Frontal cortex (tissue), 3 donors: ENCODE measurements at regions not wholly inside any gene's neighbourhood (a gene's known extent, or its start where the extent isn't known, plus 50 kb on each side); places are given as distances from the start of the nearest gene placed in this dataset.
A peak's percentile ranks its signal among the peaks of the same experiment; 100 is the strongest.

Experiments
- DNase-seq, 2 donors: peaks; one replicate each; pipeline ENCODE4 v3.0.0; 2012; ENCODE audit warnings: low spot score in 2 of 2
- FAIRE-seq: peaks from 2 replicates; lab custom pipeline; 2012; peaks lifted over from hg19 to GRCh38; lab: Jason Lieb, UNC
- donor health status: control.
- donor health status: control.
- donor health status: control.

- no peak for DNase-seq
- FAIRE-seq, result no peak
These were observed 156.9 kb downstream of the USP12 start for GRCh38 chr13:27014406-27015359.

DNA sequence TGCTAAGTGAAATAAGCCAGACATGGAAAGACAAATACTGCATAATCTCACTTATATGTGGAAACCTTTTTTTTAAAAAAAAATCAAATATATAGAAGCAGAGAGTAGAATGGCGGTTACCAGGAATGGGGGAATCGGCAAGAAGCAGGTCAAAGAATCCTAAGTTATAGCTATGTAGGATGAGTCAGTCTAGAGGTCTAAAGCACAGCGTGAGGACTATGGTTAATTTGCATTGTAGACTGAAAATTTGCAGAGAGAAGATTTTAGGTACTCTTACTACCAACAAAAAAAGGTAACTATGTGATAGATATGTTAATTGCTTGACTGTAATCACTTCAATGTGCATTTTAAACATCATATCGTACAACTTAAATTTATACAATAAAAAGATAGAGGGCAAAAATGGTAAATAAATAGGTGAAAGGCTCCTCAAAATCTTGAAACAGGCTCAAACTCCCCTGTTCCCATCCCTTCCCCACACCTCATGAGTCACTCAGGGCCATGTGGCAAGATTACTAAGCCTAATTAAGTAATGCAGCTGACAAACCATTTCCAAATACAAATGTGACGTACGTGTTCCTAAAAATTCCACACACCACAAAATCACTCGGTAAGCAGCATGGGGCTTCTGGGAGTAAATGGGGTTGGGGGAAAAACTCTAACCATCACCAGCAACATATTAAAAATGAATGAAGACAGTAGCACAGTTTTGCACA is 159.0 kb downstream of the USP12 start:
- FAIRE-seq, result no peak
- DNase-seq, result no peak

GRCh38 chr13:27011661-27012060 is 159.9 kb downstream of the USP12 start:
- FAIRE-seq, result no peak
- no peak for DNase-seq

GRCh38 chr13:27008733-27009132 is 162.9 kb downstream of the USP12 start:
- no peak for FAIRE-seq
- DNase-seq, result no peak

GRCh38 chr13:27007166-27007565 is 164.4 kb downstream of the USP12 start:
- no peak for DNase-seq

GRCh38 chr13:27006519-27007161 is 165.0 kb downstream of the USP12 start:
- no peak for FAIRE-seq

More at GRCh38 chr13:27007166-27007565, 164.4 kb downstream of the USP12 start:
- FAIRE-seq, result no peak

GRCh38 chr13:27005976-27006518 is 165.6 kb downstream of the USP12 start:
- FAIRE-seq, result no peak

More at GRCh38 chr13:27006519-27007161, 165.0 kb downstream of the USP12 start:
- DNase-seq, result peak in 1 of 2 donors; percentile 34

DNA sequence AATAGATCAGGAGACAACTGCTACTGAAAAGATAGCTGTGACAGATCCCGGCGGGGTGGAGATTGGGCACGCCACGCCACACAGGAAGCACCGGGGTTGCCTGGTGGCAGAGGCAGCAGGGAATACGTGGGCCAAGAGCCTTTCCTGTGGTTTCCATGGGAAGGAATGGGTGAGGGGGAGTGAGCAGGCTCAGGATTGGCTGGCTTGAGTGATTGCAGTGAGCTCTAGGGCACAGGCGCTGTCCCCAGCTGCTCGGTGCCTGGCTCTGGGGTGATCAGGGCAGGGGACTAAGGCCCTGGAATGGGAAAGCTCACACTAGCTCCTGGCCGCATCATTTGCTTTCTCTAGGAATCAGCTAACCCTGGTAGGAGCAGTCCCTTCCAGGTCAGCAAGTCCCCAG is 166.1 kb downstream of the USP12 start:
- DNase-seq (no peak), FAIRE-seq (no peak)

More at GRCh38 chr13:27005976-27006518, 165.6 kb downstream of the USP12 start:
- no peak for DNase-seq

GRCh38 chr13:27004866-27005265 is 166.7 kb downstream of the USP12 start:
- FAIRE-seq (no peak), DNase-seq (no peak)

DNA sequence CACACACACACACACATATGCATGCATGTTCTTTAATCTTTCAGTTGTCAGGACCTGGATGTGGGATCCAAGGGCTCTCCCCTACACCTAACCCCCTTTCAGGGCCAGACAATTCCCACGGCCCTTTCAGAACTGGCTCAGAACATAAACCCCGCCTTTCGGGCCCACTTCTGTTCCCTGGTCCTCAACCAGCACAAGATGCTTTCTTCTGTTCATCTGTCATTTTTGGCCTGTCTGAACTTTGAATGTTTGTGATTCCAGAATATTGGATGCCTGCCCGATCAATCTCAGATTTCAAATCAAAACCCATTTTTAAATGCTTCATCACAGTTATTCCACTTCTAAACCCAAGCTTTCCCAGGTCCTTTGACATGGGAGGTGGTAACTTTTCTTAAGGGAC is 167.3 kb downstream of the USP12 start:
- FAIRE-seq, result no peak
- DNase-seq, result no peak

GRCh38 chr13:27001705-27002104 is 169.9 kb downstream of the USP12 start:
- FAIRE-seq (no peak), DNase-seq (no peak)

DNA sequence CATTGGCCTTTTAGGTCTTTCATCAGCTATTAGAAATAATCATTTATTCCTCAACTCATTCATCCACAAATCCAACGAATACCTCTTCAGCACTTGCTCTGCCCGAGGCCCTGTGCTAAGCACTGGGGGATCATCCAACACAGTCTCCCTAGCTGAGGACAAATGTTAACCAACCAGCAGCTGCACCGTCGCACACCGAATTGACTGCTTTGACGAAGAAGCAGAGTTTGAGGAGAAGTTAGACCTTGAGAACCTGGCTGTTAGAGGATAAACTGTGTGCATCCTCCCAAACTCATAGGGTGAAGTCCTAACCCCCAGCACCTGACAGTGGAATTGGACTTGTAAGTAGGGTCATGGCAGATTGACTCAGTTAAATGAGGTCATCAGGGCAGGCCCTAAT is 170.9 kb downstream of the USP12 start:
- FAIRE-seq (no peak), DNase-seq (no peak)

- FAIRE-seq, result no peak
- no peak for DNase-seq
These were observed 172.1 kb downstream of the USP12 start for GRCh38 chr13:26999499-26999898.

DNA sequence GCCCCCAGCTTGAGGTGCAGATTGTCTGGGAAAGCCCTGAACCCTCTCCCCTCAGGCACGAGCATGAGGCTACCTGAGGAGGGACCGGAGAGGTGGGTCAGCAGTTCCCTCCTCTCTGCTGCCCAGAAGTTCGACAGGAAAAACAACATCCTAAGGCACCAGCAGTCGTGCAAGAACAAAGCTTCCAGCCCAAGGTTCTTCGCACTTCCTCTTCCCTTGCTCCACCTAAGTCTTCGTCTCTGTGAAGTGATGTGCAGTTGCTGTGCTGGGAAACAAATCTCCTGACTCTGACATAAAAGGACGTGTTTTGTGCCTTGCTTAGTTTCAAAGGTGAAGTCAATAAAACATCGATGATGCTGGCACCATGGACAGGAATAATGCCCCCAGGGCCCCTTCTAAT is 173.3 kb downstream of the USP12 start:
- no peak for DNase-seq
- FAIRE-seq, result no peak

- FAIRE-seq (no peak), DNase-seq (no peak)
These were observed 174.5 kb downstream of the USP12 start for GRCh38 chr13:26996965-26997752.

GRCh38 chr13:26995159-26995558 is 176.5 kb downstream of the USP12 start:
- FAIRE-seq, result no peak
- DNase-seq, result no peak

- FAIRE-seq (no peak), DNase-seq (no peak)
These were observed 177.8 kb downstream of the USP12 start for GRCh38 chr13:26993780-26994179.

- FAIRE-seq, result no peak
- no peak for DNase-seq
These were observed 178.5 kb downstream of the USP12 start for GRCh38 chr13:26992951-26993719.
